ENCODE measurements at regions not wholly inside any gene's neighbourhood (a gene's known extent, or its start where the extent isn't known, plus 50 kb on each side); places are given as distances from the start of the nearest gene placed in this dataset.
"Not testable (repeated sequence)": the region's sequence is repeated elsewhere in the genome, so short reads cannot be mapped to it uniquely, and the experiment has no call there.

GRCh38 chr15:55094136-55094535 is 102.6 kb downstream of the RSL24D1 start:
- Histone ChIP-seq H3K4me1 (ENCODE audit: control insufficient read depth in 3 of 3, insufficient read depth in 3 of 3, low read length in 3 of 3) (no peaks in the 10 kb centered on the region), H3K4me3 (ENCODE audit: low read length in 3 of 3) (no peak overlapping the region), H3K27ac (ENCODE audit: low read depth, low read length) (no peak overlapping the region), H3K9ac (ENCODE audit: low read depth in 1 of 3, low read length in 3 of 3) (no peak overlapping the region), H3K9me3 (ENCODE audit: control insufficient read depth in 3 of 3, low read length in 3 of 3) (peaks cover 0 to 3% (median 0%) of the 10 kb centered on the region in 3 donors), H3K27me3 (ENCODE audit: control insufficient read depth in 3 of 3, insufficient read depth in 3 of 3, low read length in 3 of 3) (no peaks in the 10 kb centered on the region), H3K36me3 (ENCODE audit: control insufficient read depth in 3 of 3, insufficient read depth in 3 of 3, low read length in 3 of 3) (no peaks in the 10 kb centered on the region)

GRCh38 chr15:55088207-55088606 is 108.5 kb downstream of the RSL24D1 start:
- H3K36me3 ChIP-seq (ENCODE audit: control insufficient read depth in 3 of 3, insufficient read depth in 3 of 3, low read length in 3 of 3) = no peaks in the 10 kb centered on the region
- H3K4me1 ChIP-seq (ENCODE audit: control insufficient read depth in 3 of 3, insufficient read depth in 3 of 3, low read length in 3 of 3) = no peaks in the 10 kb centered on the region
- H3K27ac ChIP-seq (ENCODE audit: low read depth, low read length) = no peak overlapping the region
- no peaks in the 10 kb centered on the region for H3K27me3 ChIP-seq (ENCODE audit: control insufficient read depth in 3 of 3, insufficient read depth in 3 of 3, low read length in 3 of 3)
- no peak overlapping the region for H3K9ac ChIP-seq (ENCODE audit: low read depth in 1 of 3, low read length in 3 of 3)
- H3K9me3 ChIP-seq (ENCODE audit: control insufficient read depth in 3 of 3, low read length in 3 of 3) = no peaks in the 10 kb centered on the region
- no peak overlapping the region for H3K4me3 ChIP-seq (ENCODE audit: low read length in 3 of 3)

- Histone ChIP-seq H3K36me3 (ENCODE audit: control insufficient read depth in 3 of 3, insufficient read depth in 3 of 3, low read length in 3 of 3) (no peaks in the 10 kb centered on the region), H3K9me3 (ENCODE audit: control insufficient read depth in 3 of 3, low read length in 3 of 3) (no peaks in the 10 kb centered on the region), H3K9ac (ENCODE audit: low read depth in 1 of 3, low read length in 3 of 3) (no peak overlapping the region), H3K4me1 (ENCODE audit: control insufficient read depth in 3 of 3, insufficient read depth in 3 of 3, low read length in 3 of 3) (no peaks in the 10 kb centered on the region), H3K4me3 (ENCODE audit: low read length in 3 of 3) (no peak overlapping the region), H3K27me3 (ENCODE audit: control insufficient read depth in 3 of 3, insufficient read depth in 3 of 3, low read length in 3 of 3) (no peaks in the 10 kb centered on the region), H3K27ac (ENCODE audit: low read depth, low read length) (no peak overlapping the region)
Measured at GRCh38 chr15:55084673-55085072, 112.1 kb downstream of the RSL24D1 start.

GRCh38 chr15:55084216-55084615 is 112.5 kb downstream of the RSL24D1 start:
- Histone ChIP-seq H3K9me3 (ENCODE audit: control insufficient read depth in 3 of 3, low read length in 3 of 3) (no peaks in the 10 kb centered on the region), H3K36me3 (ENCODE audit: control insufficient read depth in 3 of 3, insufficient read depth in 3 of 3, low read length in 3 of 3) (no peaks in the 10 kb centered on the region), H3K9ac (ENCODE audit: low read depth in 1 of 3, low read length in 3 of 3) (no peak overlapping the region), H3K27ac (ENCODE audit: low read depth, low read length) (no peak overlapping the region), H3K27me3 (ENCODE audit: control insufficient read depth in 3 of 3, insufficient read depth in 3 of 3, low read length in 3 of 3) (no peaks in the 10 kb centered on the region), H3K4me3 (ENCODE audit: low read length in 3 of 3) (no peak overlapping the region), H3K4me1 (ENCODE audit: control insufficient read depth in 3 of 3, insufficient read depth in 3 of 3, low read length in 3 of 3) (no peaks in the 10 kb centered on the region)

- H3K9ac ChIP-seq (ENCODE audit: low read depth in 1 of 3, low read length in 3 of 3); H3K27me3 ChIP-seq (ENCODE audit: control insufficient read depth in 3 of 3, insufficient read depth in 3 of 3, low read length in 3 of 3); H3K36me3 ChIP-seq (ENCODE audit: control insufficient read depth in 3 of 3, insufficient read depth in 3 of 3, low read length in 3 of 3); H3K27ac ChIP-seq (ENCODE audit: low read depth, low read length); H3K4me3 ChIP-seq (ENCODE audit: low read length in 3 of 3); H3K4me1 ChIP-seq (ENCODE audit: control insufficient read depth in 3 of 3, insufficient read depth in 3 of 3, low read length in 3 of 3); H3K9me3 ChIP-seq (ENCODE audit: control insufficient read depth in 3 of 3, low read length in 3 of 3): not testable (repeated sequence)
Measured at GRCh38 chr15:55077052-55077451, 119.7 kb downstream of the RSL24D1 start.

- H3K9me3 ChIP-seq (ENCODE audit: control insufficient read depth in 3 of 3, low read length in 3 of 3) = peaks cover 0 to 5% (median 3%) of the 10 kb centered on the region in 3 donors
- no peaks in the 10 kb centered on the region for H3K27me3 ChIP-seq (ENCODE audit: control insufficient read depth in 3 of 3, insufficient read depth in 3 of 3, low read length in 3 of 3)
- no peaks in the 10 kb centered on the region for H3K4me1 ChIP-seq (ENCODE audit: control insufficient read depth in 3 of 3, insufficient read depth in 3 of 3, low read length in 3 of 3)
- H3K27ac ChIP-seq (ENCODE audit: low read depth, low read length) = no peak overlapping the region
- no peak overlapping the region for H3K4me3 ChIP-seq (ENCODE audit: low read length in 3 of 3)
- no peaks in the 10 kb centered on the region for H3K36me3 ChIP-seq (ENCODE audit: control insufficient read depth in 3 of 3, insufficient read depth in 3 of 3, low read length in 3 of 3)
- no peak overlapping the region for H3K9ac ChIP-seq (ENCODE audit: low read depth in 1 of 3, low read length in 3 of 3)
Measured at GRCh38 chr15:55074431-55074830, 122.3 kb downstream of the RSL24D1 start.

GRCh38 chr15:55063970-55064369 is 132.8 kb downstream of the RSL24D1 start:
- not testable (repeated sequence) for H3K36me3 ChIP-seq (ENCODE audit: control insufficient read depth in 3 of 3, insufficient read depth in 3 of 3, low read length in 3 of 3); H3K4me3 ChIP-seq (ENCODE audit: low read length in 3 of 3); H3K9ac ChIP-seq (ENCODE audit: low read depth in 1 of 3, low read length in 3 of 3); H3K27me3 ChIP-seq (ENCODE audit: control insufficient read depth in 3 of 3, insufficient read depth in 3 of 3, low read length in 3 of 3); H3K4me1 ChIP-seq (ENCODE audit: control insufficient read depth in 3 of 3, insufficient read depth in 3 of 3, low read length in 3 of 3); H3K27ac ChIP-seq (ENCODE audit: low read depth, low read length); H3K9me3 ChIP-seq (ENCODE audit: control insufficient read depth in 3 of 3, low read length in 3 of 3)

GRCh38 chr15:55060836-55061235 is 135.9 kb downstream of the RSL24D1 start:
- Histone ChIP-seq H3K27me3 (ENCODE audit: control insufficient read depth in 3 of 3, insufficient read depth in 3 of 3, low read length in 3 of 3) (no peaks in the 10 kb centered on the region), H3K27ac (ENCODE audit: low read depth, low read length) (no peak overlapping the region), H3K9ac (ENCODE audit: low read depth in 1 of 3, low read length in 3 of 3) (no peak overlapping the region), H3K4me3 (ENCODE audit: low read length in 3 of 3) (no peak overlapping the region), H3K9me3 (ENCODE audit: control insufficient read depth in 3 of 3, low read length in 3 of 3) (no peaks in the 10 kb centered on the region), H3K4me1 (ENCODE audit: control insufficient read depth in 3 of 3, insufficient read depth in 3 of 3, low read length in 3 of 3) (no peaks in the 10 kb centered on the region), H3K36me3 (ENCODE audit: control insufficient read depth in 3 of 3, insufficient read depth in 3 of 3, low read length in 3 of 3) (no peaks in the 10 kb centered on the region)

GRCh38 chr15:55056500-55056899 is 140.2 kb downstream of the RSL24D1 start:
- H3K36me3 ChIP-seq (ENCODE audit: control insufficient read depth in 3 of 3, insufficient read depth in 3 of 3, low read length in 3 of 3) = no peaks in the 10 kb centered on the region
- H3K27me3 ChIP-seq (ENCODE audit: control insufficient read depth in 3 of 3, insufficient read depth in 3 of 3, low read length in 3 of 3) = no peaks in the 10 kb centered on the region
- no peaks in the 10 kb centered on the region for H3K9me3 ChIP-seq (ENCODE audit: control insufficient read depth in 3 of 3, low read length in 3 of 3)
- no peak overlapping the region for H3K4me3 ChIP-seq (ENCODE audit: low read length in 3 of 3)
- H3K4me1 ChIP-seq (ENCODE audit: control insufficient read depth in 3 of 3, insufficient read depth in 3 of 3, low read length in 3 of 3) = no peaks in the 10 kb centered on the region
- no peak overlapping the region for H3K9ac ChIP-seq (ENCODE audit: low read depth in 1 of 3, low read length in 3 of 3)
- H3K27ac ChIP-seq (ENCODE audit: low read depth, low read length) = no peak overlapping the region

GRCh38 chr15:55044162-55044561 is 152.6 kb downstream of the RSL24D1 start:
- Histone ChIP-seq H3K9me3 (ENCODE audit: control insufficient read depth in 3 of 3, low read length in 3 of 3) (no peaks in the 10 kb centered on the region), H3K9ac (ENCODE audit: low read depth in 1 of 3, low read length in 3 of 3) (no peak overlapping the region), H3K36me3 (ENCODE audit: control insufficient read depth in 3 of 3, insufficient read depth in 3 of 3, low read length in 3 of 3) (no peaks in the 10 kb centered on the region), H3K27ac (ENCODE audit: low read depth, low read length) (no peak overlapping the region), H3K4me1 (ENCODE audit: control insufficient read depth in 3 of 3, insufficient read depth in 3 of 3, low read length in 3 of 3) (no peaks in the 10 kb centered on the region), H3K27me3 (ENCODE audit: control insufficient read depth in 3 of 3, insufficient read depth in 3 of 3, low read length in 3 of 3) (no peaks in the 10 kb centered on the region), H3K4me3 (ENCODE audit: low read length in 3 of 3) (no peak overlapping the region)

- no peaks in the 10 kb centered on the region for H3K36me3 ChIP-seq (ENCODE audit: control insufficient read depth in 3 of 3, insufficient read depth in 3 of 3, low read length in 3 of 3)
Measured at GRCh38 chr15:55037071-55037470, 159.7 kb downstream of the RSL24D1 start.

More at GRCh38 chr15:55037071-55037470, 159.7 kb downstream of the RSL24D1 start:
- Histone ChIP-seq H3K27me3 (ENCODE audit: control insufficient read depth in 3 of 3, insufficient read depth in 3 of 3, low read length in 3 of 3) (no peaks in the 10 kb centered on the region), H3K27ac (ENCODE audit: low read depth, low read length) (no peak overlapping the region), H3K9me3 (ENCODE audit: control insufficient read depth in 3 of 3, low read length in 3 of 3) (no peaks in the 10 kb centered on the region), H3K9ac (ENCODE audit: low read depth in 1 of 3, low read length in 3 of 3) (no peak overlapping the region), H3K4me1 (ENCODE audit: control insufficient read depth in 3 of 3, insufficient read depth in 3 of 3, low read length in 3 of 3) (no peaks in the 10 kb centered on the region), H3K4me3 (ENCODE audit: low read length in 3 of 3) (no peak overlapping the region)

Measured in skeletal muscle tissue (tissue), 3 donors.